ENCODE measurements at regions not wholly inside any gene's neighbourhood (a gene's known extent, or its start where the extent isn't known, plus 50 kb on each side); places are given as distances from the start of the nearest gene placed in this dataset.

DNA sequence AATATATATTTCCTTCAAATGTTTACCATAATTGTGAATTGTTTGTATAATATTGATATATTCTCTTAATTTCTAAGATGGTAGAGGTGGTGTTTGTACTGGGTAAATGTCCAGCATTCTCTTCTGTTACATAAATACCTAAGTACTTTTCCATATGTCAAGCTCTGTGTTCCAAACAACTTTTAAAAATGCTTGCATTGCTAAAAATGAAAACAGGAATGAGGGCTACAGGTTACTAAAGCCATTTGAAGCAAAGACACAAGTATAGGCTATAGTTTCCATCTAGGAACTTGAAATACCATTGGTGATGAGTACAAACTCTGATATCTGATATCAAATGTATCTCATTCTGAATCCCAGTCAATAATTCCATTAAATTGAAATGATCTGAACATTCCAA is 233.6 kb upstream of the SORCS1 start:
- Histone ChIP-seq H3K23ac (ENCODE audit: insufficient read length) (no peak overlapping the region), H3K4me3 (ENCODE audit: extremely low read depth in 1 of 4, insufficient read depth in 2 of 4, low read depth in 3 of 4, low read length in 4 of 4) (no peak overlapping the region), H4K91ac (replicated peaks; ENCODE audit: insufficient read length, low read length) (no peak overlapping the region), H4K20me1 (replicated peaks in 1 of 2; ENCODE audit: control insufficient read depth in 1 of 2, insufficient read depth in 2 of 2, low read length in 2 of 2) (no peaks in the 10 kb centered on the region), H3K79me1 (ENCODE audit: low read depth, low read length) (no peaks in the 10 kb centered on the region), H3K9ac (replicated peaks in 1 of 4; ENCODE audit: extremely low read depth in 1 of 4, low read depth in 3 of 4, low read length in 3 of 4) (no peak overlapping the region), H3K9me3 (ENCODE audit: insufficient read depth in 2 of 2, low read depth in 1 of 2, low read length in 1 of 2) (no peaks in the 10 kb centered on the region), H2BK20ac (ENCODE audit: low read length) (no peak overlapping the region), H3K79me2 (ENCODE audit: control insufficient read depth in 1 of 2, insufficient read depth in 2 of 2, low read length in 2 of 2) (no peaks in the 10 kb centered on the region), H2BK120ac (replicated peaks; ENCODE audit: low read depth, low read length) (no peak overlapping the region), H4K5ac (ENCODE audit: insufficient read length, low read depth, low read length) (no peak overlapping the region), H2BK15ac (ENCODE audit: low read length) (no peak overlapping the region), H3K27ac (ENCODE audit: low read depth, low read length) (no peak overlapping the region), H2BK5ac (ENCODE audit: low read depth, low read length) (no peak overlapping the region), H4K8ac (ENCODE audit: extremely low read depth, insufficient read depth, low read length) (no peak overlapping the region), H3K56ac (replicated peaks; ENCODE audit: insufficient read length, low read depth, low read length) (no peak overlapping the region), H3K4me2 (ENCODE audit: insufficient read depth in 1 of 2, low read depth in 2 of 2, low read length in 2 of 2) (no peak overlapping the region), H2AK5ac (ENCODE audit: low read depth, low read length) (no peak overlapping the region), H3K23me2 (ENCODE audit: low read depth, low read length) (no peaks in the 10 kb centered on the region), H3K14ac (ENCODE audit: insufficient read length) (no peak overlapping the region), H3K18ac (ENCODE audit: extremely low read depth, low read length) (no peak overlapping the region), H3K4me1 (replicated peaks in 1 of 4; ENCODE audit: control insufficient read depth in 3 of 4, insufficient read depth in 4 of 4, low read length in 3 of 4) (no peaks in the 10 kb centered on the region), H3K4ac (replicated peaks; ENCODE audit: insufficient read length, low read depth, low read length) (no peak overlapping the region), H2BK12ac (ENCODE audit: low read depth, low read length) (no peak overlapping the region), H2AFZ (ENCODE audit: low read length) (no peak overlapping the region), H3K36me3 (ENCODE audit: control insufficient read depth in 2 of 4, insufficient read depth in 4 of 4, low read length in 3 of 4) (no peaks in the 10 kb centered on the region), H3K27me3 (replicated peaks in 1 of 4; ENCODE audit: control insufficient read depth in 3 of 4, extremely low read depth in 1 of 4, insufficient read depth in 3 of 4, low read length in 3 of 4) (no peaks in the 10 kb centered on the region)
- CTCF ChIA-PET (ENCODE audit: partially characterized antibody) = no interaction called here
- POLR2A ChIA-PET (ENCODE audit: partially characterized antibody) = no interaction called here
- FAIRE-seq (no peak), DNase-seq (ENCODE audit: low read depth in 1 of 2, low spot score in 2 of 2) (no peak)
- TF ChIP-seq RAD21 (IDR thresholded peaks at IDR 0.05 in 1 of 2, conservative IDR thresholded peaks at IDR 0.05 in 1 of 2; ENCODE audit: low read depth in 2 of 2, low read length in 2 of 2) (no peak), MAFK (IDR thresholded peaks at IDR 0.05; ENCODE audit: low read depth, low read length) (no peak), KDM5A (IDR thresholded peaks at IDR 0.05; ENCODE audit: low read length) (no peak), SP4 (IDR thresholded peaks at IDR 0.05; ENCODE audit: low read length) (no peak), USF2 (IDR thresholded peaks at IDR 0.05; ENCODE audit: low read length) (no peak), CEBPB (IDR thresholded peaks at IDR 0.05; ENCODE audit: low read depth, low read length) (no peak), CREB1 (IDR thresholded peaks at IDR 0.05) (no peak), TEAD4 (IDR thresholded peaks at IDR 0.05; ENCODE audit: low read depth, low read length) (no peak), TBP (IDR thresholded peaks at IDR 0.05; ENCODE audit: low read depth, low read length) (no peak), SP2 (IDR thresholded peaks at IDR 0.05; ENCODE audit: low read length) (no peak), GABPA (IDR thresholded peaks at IDR 0.05; ENCODE audit: borderline replicate concordance, insufficient read depth, low read length) (no peak), SIX5 (IDR thresholded peaks at IDR 0.05; ENCODE audit: low read depth, low read length) (no peak), JUND (IDR thresholded peaks at IDR 0.05; ENCODE audit: low read length) (no peak), HDAC6 (IDR thresholded peaks at IDR 0.05; ENCODE audit: low read depth, low read length) (no peak), SIRT6 (IDR thresholded peaks at IDR 0.05; ENCODE audit: low read length) (no peak)
- TF ChIP-seq, protein P1, sequence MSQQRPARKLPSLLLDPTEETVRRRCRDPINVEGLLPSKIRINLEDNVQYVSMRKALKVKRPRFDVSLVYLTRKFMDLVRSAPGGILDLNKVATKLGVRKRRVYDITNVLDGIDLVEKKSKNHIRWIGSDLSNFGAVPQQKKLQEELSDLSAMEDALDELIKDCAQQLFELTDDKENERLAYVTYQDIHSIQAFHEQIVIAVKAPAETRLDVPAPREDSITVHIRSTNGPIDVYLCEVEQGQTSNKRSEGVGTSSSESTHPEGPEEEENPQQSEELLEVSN (IDR thresholded peaks at IDR 0.05) = no peak
